Ishikawa (cell line): ENCODE measurements at regions not wholly inside any gene's neighbourhood (a gene's known extent, or its start where the extent isn't known, plus 50 kb on each side); places are given as distances from the start of the nearest gene placed in this dataset.

Source experiments
- CEBPB ChIP-seq: IDR thresholded peaks from 2 replicates; pipeline ENCODE4 v1.6.1; 2012
- CREB1 ChIP-seq: IDR thresholded peaks from 2 replicates; pipeline ENCODE4 v1.6.1; 2012; ENCODE audit warnings: low read depth
- EGR1 ChIP-seq: IDR thresholded peaks from 2 replicates; pipeline ENCODE4 v1.6.1; 2012
- EP300 ChIP-seq: IDR thresholded peaks from 2 replicates; pipeline ENCODE4 v1.6.1; 2012; ENCODE audit warnings: borderline replicate concordance
- FOXM1 ChIP-seq: IDR thresholded peaks from 2 replicates; pipeline ENCODE4 v1.6.1; 2012; ENCODE audit warnings: low read depth, borderline replicate concordance
- MAX ChIP-seq: IDR thresholded peaks from 2 replicates; pipeline ENCODE4 v1.6.1; 2012
- NFIC ChIP-seq: IDR thresholded peaks from 2 replicates; pipeline ENCODE4 v1.6.1; 2012
- RAD21 ChIP-seq: IDR thresholded peaks from 2 replicates; pipeline ENCODE4 v1.6.1; 2012; ENCODE audit warnings: low read depth
- REST ChIP-seq: IDR thresholded peaks from 2 replicates; pipeline ENCODE4 v1.6.1; 2012; ENCODE audit warnings: low read depth, mild to moderate bottlenecking
- TAF1 ChIP-seq: IDR thresholded peaks from 2 replicates; pipeline ENCODE4 v1.6.1; 2012; ENCODE audit warnings: low read depth, mild to moderate bottlenecking
- TCF12 ChIP-seq: IDR thresholded peaks from 2 replicates; pipeline ENCODE4 v1.6.1; 2012; ENCODE audit warnings: low read depth
- TEAD4 ChIP-seq: IDR thresholded peaks from 2 replicates; pipeline ENCODE4 v1.6.1; 2012
- USF1 ChIP-seq: IDR thresholded peaks from 2 replicates; pipeline ENCODE4 v1.6.1; 2012
- YY1 ChIP-seq: IDR thresholded peaks from 2 replicates; pipeline ENCODE4 v1.6.1; 2012; ENCODE audit warnings: low read depth
- ZBTB7A ChIP-seq: IDR thresholded peaks from 2 replicates; pipeline ENCODE4 v1.6.1; 2012; ENCODE audit warnings: low read depth

- TF ChIP-seq YY1, result no peak
- no peak for TF ChIP-seq RAD21
- no peak for TF ChIP-seq MAX
- no peak for TF ChIP-seq ZBTB7A
- no peak for TF ChIP-seq REST
- TF ChIP-seq TCF12, result no peak
- TF ChIP-seq EGR1, result no peak
- TF ChIP-seq TEAD4, result no peak
- TF ChIP-seq TAF1, result no peak
- no peak for TF ChIP-seq CREB1
- no peak for TF ChIP-seq NFIC
- TF ChIP-seq USF1, result no peak
- no peak for TF ChIP-seq CEBPB
- no peak for TF ChIP-seq EP300
- no peak for TF ChIP-seq FOXM1
Observed at GRCh38 chr16:74076568-74076967, 220.0 kb upstream of the PSMD7 start.

GRCh38 chr16:74075393-74075792 lies 221.2 kb upstream of the PSMD7 start:
- TF ChIP-seq RAD21, result no peak
- TF ChIP-seq MAX, result no peak
- TF ChIP-seq CEBPB, result no peak
- no peak for TF ChIP-seq TCF12
- TF ChIP-seq TEAD4, result no peak
- TF ChIP-seq REST, result no peak
- no peak for TF ChIP-seq NFIC
- no peak for TF ChIP-seq USF1
- no peak for TF ChIP-seq TAF1
- TF ChIP-seq CREB1, result no peak
- no peak for TF ChIP-seq EP300
- TF ChIP-seq EGR1, result no peak
- TF ChIP-seq FOXM1, result no peak
- TF ChIP-seq YY1, result no peak
- TF ChIP-seq ZBTB7A, result no peak

- TF ChIP-seq USF1 (no peak), RAD21 (no peak), TAF1 (no peak), REST (no peak), CREB1 (no peak), NFIC (no peak), YY1 (no peak), TEAD4 (no peak), MAX (no peak), CEBPB (no peak), ZBTB7A (no peak), FOXM1 (no peak), TCF12 (no peak), EP300 (no peak), EGR1 (no peak)
Observed at GRCh38 chr16:74073456-74073855, 223.2 kb upstream of the PSMD7 start.

- TF ChIP-seq RAD21 (no peak), YY1 (no peak), CEBPB (no peak), NFIC (no peak), MAX (no peak), FOXM1 (no peak)
Observed at GRCh38 chr16:74071996-74072535, 224.5 kb upstream of the PSMD7 start.
